ENCODE measurements at regions not wholly inside any gene's neighbourhood (a gene's known extent, or its start where the extent isn't known, plus 50 kb on each side); places are given as distances from the start of the nearest gene placed in this dataset.
"Not testable (repeated sequence)": the region's sequence is repeated elsewhere in the genome, so short reads cannot be mapped to it uniquely, and the experiment has no call there.

DNA sequence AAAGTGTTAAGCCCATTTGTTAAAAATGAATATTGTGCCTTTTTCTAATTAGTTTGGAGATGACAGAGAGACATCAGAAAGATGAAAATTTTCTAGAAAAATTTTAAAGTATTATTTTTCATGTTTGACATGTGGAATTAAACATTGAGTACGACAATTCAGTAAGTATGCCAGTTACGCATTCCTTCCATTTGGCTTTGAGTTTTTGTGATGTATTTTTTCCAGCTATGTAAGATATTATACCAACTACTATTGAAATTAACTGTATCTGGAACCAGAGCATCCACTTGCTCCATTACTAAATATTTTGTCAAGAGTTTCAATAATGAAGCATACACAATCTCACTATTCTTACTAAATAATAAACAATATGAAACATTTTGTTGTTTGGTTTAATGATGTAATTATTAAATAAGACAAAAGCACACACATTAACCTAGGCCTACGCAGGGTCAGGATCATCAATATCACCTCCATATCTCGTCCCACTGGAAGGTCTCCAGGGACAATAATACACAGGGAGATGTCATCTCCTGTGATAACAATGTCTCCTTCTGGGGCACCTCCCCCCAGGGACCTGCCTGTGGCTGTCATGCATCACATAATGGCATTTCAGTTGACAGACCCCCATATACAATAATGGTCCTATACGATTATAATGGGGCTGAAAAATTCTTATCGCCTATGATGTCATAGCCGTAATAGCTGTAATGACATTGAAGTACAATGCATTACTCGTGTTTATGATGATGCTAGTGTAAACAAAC lies 274.1 kb downstream of the REEP3 start:
- DNase-seq: no peak

DNA sequence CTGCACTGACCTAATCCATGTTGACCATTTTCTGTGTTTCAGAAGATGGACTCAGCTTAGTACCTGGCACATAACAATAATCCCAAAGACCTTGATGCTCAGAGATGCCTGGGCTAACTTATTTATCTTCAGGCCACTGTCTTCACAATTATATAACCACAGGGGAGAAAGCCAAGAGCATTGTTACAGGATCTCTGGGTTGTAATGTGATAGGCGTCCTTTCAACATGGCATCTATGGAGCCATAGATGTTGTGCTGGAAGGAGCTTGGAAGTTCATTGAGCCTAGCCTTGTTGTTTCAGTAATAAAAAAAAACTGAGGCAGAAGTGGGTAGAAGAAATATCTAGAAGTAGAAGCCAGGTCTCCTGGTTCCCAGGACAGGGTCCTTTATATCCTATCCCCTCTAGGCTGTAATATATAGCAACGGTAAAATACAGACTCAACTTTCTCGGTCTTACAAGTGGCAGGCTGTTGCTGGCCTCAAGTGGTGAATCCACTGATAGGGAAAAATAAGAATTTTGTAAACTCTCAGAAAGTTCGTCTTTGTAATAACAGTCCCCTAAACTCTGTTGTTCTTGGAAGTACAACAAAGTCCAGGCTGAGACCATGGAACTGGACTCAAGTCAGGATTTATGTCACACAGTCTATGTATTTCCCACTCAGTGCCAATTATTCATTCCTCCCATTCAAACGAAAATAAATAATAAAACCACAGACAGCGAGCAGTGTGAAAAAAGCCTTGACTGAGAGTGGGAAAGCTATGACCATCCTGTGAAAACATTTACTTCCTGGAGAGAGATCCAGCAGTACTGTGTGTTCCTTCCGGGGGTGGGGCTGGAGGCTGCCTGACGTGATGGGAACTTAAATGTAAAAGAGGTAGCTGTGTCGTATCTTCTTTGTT lies 277.6 kb downstream of the REEP3 start:
- no peak for DNase-seq

DNA sequence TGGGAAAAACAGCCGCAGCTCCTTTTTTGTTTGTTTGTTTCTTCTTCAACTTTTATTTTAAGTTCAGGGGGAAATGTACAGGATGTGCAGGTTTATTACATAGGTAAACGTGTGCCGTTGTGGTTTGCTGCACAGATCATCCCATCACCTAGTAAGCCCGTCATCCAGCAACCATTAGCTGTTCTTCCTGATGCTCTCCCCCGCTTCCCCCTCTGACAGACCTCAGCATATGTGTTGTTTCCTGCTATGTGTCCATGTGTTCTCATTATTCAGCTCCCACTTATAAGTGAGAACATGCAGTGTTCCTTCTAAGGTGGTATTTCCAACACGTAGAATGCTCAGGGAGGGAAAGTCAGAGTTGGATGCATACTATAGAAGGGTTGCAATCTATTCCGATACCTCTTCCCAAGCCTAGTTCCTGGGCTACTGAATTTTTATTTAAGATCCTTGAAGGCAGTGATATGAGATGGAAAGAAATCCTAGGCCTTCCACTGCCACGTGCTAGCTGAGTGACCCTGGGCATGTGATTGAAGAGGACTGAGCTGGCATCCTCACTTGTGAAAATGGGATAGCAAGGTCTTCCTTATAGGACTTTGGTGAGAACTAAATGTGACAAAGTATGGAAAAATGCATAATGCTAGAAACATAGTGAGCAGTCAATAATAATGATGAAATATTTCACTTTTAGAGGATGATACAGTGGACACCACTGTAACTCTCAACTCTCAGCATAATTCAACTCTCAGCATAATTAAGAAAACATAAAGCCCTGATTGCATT lies 278.5 kb downstream of the REEP3 start:
- DNase-seq: no peak

DNA sequence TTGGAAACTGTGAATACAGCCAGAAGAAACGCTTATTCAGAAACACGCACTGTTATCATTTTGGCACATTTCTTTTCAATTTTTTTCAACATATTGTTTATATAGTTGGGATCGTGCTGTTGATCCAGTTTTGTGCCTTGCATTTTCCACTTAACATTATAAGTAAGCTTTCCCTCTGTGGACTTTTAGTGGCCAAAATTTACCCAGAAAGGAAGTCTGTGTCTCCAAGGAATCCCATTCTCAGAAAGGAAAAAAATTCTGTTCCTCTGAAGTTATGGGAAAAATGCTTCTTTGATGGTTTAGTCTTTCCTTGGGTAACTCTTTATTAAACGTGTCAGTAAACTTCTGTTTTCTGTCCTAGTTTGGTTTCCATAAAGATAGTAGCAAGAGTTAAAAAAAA lies 280.0 kb downstream of the REEP3 start:
- no peak for DNase-seq

DNA sequence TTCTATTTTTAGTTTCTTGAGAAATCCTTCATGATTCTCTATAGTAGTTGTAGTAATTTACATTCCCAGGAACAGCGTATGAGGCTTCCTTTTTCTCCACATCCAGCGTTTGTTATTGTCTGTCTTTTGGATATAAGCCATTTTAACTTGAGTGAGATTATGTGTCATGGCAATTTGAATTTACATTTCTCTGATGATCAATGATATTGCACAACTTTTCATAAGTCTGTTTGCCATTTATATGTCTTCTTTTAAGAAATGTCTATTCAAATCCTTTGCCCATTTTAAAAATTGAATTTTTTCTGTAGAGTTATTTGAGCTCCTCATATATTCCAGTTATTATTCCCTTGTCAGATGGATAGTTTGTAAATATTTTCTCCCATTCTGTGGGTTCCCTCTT lies 285.1 kb downstream of the REEP3 start:
- DNase-seq: no peak

DNA sequence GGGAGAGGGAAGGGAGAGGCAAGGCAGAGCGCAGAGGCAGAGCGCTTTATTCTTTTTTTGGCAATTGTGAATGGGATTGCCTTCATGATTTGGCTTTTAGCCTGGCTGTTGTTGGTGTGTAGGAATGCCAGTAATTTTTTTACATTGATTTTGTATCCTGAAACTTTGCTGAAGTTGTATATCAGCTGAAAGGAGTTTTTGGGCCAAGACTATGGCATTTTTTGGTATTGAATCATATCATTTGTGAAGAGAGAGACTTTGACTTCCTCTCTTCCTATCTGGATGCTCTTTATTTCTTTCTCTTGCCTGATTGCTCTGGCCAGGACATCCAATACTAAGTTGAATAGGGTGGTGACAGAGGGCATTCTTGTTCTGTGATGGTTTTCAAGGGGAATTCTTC lies 291.3 kb downstream of the REEP3 start:
- no peak for DNase-seq

DNA sequence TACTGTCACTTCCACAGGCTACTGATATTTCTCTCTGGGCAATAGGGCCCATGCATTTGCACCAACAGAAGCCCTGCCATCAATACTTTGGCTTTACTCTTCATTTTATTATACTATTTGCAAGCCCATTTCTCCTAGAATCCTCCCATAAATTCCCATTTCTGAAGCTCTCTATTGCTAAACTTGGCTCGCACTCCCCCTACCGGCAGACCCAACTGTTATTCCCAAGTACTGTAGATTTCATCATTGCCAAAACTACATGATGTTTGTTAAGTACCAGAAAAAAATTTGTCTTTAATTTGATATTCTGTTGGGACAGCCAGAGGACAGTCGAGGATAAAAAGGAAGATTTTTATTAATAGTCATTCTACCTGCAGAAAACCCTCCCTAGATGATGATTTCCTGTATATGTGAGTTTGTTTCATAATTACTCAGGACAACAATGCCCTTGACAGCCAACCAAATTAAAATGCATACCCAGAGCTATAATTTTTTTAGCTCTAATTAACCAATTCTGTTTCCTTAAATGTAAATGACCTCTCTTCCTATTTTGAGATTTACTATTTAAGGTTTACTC lies 298.6 kb downstream of the REEP3 start:
- peak; percentile 89 for DNase-seq

DNA sequence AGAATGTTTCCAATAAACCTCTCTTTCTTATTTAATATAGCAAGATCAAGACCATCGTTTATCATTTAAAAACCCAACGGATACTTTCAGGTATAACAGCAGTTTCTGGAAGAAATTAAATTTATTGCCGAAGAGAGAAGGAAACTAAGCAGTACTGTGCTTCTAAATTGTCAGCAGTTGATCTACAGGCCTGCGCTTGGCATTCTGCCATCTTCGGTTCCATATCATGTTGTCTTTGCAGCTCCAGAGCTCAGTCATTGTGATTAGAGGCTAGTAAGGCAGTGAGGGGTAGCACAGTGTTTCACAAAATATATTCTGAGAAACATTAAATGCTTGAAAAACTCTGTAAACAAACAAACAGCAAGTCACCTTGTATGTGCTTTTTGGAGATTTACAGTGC lies 301.3 kb downstream of the REEP3 start:
- peak; percentile 20 for DNase-seq

DNA sequence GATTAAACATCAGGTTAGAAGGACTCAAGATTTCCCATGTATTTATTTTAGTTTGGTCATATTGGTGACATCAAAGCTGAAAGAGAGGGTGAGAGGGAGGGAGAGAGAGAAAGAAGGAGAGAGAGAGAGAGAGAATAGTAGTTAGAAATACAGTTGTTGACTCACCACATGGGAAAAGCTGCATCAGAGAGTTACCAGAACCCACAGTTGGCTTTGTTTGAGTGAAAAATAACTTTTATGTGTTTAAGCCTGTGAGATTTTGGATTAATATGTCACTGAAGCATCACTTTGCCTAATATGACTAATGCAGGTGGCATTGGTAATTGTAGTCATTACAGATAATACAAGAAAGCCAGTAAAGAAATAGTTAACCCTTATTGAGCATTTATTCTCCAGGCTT lies 303.9 kb downstream of the REEP3 start:
- DNase-seq: no peak

DNA sequence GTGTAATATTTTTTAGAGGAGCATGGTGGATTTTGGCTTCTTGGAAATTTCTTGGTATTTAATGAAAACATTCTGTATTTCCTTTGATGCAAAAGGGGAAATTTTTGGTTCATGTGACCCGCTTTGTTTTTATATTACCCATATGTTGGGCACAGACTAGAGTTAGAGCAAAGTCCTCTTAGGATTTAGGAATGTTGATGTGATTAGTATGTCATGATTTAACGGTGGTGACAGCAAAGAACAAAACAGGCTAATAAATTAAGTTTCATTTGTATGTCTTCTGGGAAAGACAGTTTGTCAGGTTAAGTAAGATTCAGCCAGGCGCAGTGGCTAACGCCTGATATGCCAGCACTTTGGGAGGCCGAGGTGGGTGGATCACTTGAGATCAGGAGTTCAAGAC lies 304.6 kb downstream of the REEP3 start:
- no peak for DNase-seq

DNA sequence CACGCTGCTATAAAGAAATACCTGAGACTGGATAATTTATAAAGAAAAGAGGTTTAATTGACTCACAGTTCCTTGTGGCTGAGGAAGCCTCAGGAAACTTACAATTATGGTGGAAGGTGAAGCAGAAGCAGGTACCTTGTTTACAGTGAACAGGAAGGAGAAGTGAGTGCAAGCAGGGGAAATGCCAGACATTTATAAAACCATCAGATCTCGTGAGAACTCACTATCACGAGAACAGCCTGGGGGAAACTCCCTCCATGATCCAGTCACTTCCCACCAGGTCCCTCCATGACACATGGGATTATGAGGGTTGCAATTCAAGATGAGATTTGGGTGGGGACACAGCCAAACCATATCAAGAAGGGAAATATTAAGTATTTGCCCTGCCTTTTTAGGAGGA lies 305.8 kb downstream of the REEP3 start:
- peak; percentile 31 for DNase-seq

DNA sequence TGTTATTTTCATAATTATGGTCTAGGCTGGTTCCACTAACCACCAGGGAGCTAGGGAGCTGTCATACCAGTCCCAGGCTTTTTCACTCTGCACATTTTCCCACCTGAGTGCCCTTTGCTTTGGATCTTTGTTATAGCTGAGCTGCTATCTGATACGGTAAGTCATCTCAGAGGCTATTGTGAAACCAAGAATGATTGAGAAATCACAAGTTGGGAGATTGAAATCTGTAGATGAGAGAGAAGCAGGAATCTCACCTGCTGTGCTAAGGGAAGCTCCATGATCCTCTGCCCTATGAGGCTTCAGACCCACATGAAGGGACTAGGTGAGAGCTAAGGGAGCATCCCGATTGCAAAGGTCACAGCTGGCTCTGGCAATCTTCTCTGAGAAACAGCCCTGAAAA lies 307.8 kb downstream of the REEP3 start:
- no peak for DNase-seq

DNA sequence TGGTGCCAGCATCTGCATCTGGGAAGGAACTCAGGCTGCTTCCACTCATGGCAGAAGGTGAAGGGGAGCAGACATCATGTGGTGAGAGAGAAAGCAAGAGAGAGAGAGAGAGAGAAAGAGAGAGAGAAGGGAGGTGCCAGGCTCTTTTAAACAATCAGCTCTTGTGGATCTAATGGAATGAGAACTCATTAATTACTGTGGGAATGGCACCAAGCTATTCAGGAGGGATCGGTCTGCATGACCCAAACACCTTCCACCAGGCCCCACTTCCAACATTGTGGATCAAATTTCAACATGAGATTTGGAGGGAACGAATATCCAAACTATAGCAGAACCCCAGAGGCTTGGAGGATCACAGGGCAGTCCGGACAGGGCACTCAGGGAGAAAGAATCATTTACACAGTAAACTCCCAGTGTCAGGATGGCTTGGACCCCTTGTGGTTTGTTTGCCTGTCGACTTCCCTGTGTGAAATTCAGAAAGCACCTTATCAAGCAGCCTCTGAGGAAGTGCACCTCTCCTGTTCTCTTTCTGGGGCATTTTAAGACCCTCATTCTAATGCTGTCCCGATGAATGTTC lies 308.5 kb downstream of the REEP3 start:
- no peak for DNase-seq

DNA sequence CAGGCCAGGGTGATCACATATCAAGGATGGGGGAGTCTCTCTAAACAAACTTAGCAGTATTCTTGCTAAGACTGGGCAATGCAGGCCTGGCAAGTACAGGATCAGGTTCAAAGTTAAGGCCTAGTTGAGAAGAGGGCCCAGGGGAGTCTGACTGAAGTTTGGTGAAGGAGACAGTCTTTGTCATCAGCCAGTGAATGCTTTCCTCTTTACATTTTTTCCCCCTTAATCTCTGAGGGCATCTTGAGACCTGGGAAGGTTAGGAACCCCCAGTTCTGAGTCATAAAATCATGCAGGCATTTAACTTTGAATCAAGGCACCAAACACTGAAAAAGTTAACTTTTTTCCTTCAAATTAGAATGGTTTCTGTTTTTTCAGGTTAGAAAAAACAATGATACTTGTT lies 311.5 kb downstream of the REEP3 start:
- peak; percentile 51 for DNase-seq

DNA sequence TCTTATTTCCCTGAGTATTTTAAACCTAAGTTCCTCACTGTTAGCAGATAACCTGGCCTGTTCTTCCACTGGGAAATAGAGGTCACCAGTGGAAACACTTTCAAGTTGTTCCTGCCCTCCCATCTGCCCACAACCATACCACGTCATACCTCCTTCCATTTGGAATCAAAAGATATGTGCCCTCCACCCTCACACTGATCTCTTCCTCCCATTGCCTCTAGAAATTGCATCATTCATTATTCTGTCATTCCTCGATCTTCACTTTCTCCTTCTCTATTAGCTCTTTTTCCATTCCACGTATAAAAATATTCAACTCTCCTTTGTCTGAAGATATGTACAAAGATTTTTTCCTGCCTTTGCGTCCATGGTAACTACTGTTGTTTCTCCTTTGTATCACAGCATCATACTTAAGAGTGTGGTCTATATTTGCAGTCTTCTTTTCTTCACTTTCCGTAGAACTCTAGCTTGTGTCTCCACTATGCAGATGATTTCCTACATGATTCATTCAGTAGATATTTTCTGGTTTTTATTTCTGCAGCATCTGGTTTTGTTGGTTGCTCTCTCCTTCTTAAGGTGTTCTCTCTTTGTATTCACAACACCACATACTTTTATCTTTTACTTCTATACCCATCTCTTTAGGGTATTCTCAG lies 312.3 kb downstream of the REEP3 start:
- DNase-seq: peak; percentile 79

DNA sequence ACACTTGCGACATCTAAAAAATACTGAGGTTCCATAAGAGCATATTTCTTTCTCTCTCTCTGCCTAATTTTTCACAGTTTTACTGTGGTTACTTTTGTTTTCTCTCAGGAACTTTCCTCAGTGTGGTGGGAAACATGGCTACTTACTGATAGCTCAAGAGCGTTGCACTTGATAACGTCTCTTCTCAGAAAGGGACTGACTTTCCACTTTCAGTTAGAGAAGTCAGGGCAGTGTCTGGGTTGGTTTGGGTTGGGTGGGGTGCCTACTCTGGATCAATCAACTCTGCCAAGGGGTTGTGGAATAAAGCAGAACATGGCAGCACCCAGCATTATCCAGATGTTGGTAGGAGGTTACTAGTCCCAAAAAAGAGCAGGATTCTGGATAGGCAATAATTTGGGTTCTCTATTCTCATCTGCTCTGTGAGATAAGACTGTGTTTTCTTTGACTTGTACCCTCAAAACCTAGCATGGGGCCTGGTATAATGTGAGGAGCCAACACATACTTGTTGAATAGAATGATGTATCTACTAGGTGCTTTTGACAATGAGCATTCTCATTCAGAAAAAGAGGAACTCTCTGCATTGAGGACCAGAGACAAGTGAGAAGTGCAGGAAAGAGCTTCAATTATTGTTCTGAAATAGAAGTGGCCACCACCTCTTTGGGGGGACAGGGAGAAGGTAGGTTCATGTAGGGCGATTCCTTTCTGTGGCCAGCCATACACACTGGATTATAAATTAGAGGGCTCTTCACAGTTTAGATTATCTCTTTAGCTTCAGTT lies 315.7 kb downstream of the REEP3 start:
- peak; percentile 92 for DNase-seq

DNA sequence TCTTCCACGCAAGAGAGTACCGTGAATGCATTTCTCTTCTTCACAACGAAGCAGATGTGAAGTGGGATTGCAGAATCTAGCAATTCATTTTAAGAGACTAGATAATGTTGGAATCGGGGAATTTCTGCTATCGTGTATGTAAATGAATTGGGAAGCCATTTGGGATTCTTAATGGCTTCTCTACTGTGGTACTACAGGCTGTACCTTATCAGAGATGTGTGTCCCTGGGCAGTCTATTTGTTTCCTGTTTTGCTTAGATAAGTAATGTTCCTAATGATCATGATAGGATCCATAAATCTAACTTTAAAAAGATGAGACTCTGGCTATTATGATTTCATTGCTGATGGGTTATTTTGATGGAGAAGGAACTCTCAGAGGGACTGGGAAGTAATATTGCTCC lies 320.6 kb downstream of the REEP3 start:
- peak; percentile 36 for DNase-seq

DNA sequence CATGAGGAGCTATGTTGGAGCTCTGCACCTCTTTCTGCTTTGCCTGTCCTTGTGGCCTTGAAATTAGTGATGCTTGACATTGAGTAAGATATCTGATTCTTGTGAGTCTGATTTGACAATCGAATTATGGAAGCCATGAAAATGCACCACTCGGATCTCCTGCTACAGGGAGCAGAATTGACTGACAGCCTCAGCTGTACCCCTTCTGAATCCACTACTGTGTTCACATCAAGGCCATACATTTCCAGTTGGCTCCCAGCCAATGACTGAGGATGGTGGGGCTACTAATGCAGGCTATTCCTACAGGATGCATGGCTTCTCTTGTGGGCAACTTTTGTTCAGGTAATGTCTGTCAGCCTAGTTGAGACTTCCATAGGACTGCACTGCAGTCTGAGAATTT lies 321.9 kb downstream of the REEP3 start:
- no peak for DNase-seq

DNA sequence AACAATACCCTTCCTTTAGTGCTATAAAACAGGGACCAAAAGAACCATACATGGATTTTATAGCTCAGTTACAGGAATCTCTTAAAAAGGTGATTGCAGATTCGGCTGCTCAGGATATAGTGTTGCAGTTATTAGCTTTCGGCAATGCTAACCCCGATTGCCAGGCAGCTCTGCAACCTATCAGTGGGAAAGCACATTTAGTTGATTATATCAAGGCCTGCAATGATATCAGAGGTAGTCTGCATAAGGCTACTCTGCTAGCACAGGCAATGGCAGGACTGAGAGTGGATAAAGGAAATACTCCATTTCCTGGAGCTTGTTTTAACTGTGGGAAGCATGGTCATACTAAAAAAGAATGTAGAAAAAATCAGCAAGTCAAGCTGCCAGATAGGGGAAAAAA lies 327.7 kb downstream of the REEP3 start:
- not testable (repeated sequence) for DNase-seq

DNA sequence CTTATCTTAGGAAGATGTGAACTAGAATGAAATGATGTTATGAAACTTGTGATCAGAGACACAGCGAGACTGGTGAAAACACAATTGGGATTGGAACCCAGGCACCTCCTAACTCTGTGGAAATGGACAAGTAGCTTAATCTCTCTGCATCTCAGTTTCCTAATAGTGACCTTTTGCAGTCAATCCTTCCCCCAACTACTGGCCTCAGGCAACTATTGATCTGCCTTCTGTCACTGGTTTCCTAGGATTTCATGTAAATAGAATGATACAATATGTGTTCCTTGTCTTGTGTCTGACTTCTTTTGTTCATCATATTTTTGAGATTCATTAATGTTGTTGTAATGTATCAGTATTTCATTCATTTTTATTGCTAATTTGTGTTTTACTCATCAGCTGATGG lies 341.7 kb downstream of the REEP3 start:
- DNase-seq: no peak

DNA sequence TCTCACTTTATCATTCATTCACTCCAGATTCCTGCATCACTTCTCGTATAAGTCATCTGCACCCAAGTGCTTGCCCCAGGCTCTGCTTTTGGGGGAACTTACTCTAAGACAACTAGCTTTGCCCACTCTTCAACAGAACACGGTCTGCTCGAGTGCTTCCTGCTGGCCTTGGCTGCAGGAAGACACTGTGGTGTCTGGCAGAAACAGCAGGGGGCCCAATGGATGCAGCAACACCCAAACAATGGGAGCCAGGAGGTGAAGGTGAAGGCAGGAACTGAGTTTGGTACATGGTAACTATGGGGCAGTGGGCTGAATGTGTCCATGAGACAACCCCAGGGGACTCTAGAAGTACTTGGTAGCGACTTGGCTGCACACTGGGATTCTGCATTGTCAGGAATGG lies 344.0 kb downstream of the REEP3 start:
- no peak for DNase-seq
